ENCODE measurements at regions not wholly inside any gene's neighbourhood (a gene's known extent, or its start where the extent isn't known, plus 50 kb on each side); places are given as distances from the start of the nearest gene placed in this dataset.

DNA sequence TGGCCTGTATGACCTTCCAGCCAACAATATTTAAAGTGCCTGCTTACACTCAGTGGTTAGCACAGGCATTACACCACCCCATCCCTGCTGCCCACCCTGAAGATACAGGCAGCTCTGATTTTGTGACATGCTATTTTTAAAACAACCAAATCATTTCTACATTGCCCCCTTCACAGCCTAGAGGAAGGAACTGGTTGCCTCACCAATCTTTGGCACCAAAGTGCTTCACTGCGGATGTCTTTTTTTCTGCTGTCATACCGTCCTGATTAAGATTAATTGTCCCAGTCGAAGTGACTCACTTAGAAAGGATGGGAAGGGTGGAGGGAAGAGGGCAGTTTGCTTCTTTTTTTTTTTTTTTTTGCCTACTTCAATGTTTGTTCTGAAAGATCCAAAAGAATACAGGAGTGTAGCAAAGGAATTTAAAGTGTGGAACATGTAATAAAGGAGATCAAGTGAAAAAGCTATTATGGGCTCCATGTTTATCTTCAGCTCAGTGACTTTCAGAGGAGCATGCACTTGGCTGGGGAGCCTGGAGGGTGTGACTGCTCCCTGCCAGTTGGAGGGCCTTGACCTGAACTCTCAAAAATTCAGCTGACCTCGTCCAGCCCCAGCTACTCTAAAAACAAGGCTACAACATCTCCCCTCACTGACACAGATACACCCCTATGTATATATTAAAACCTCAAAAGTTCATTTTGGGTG is 501.1 kb upstream of the TNP1 start:
- H3K27ac ChIP-seq: no peak overlapping the region
- no peak for TF ChIP-seq ZFX (IDR thresholded peaks at IDR 0.05; ENCODE audit: borderline replicate concordance)
- TF ChIP-seq, protein P1, sequence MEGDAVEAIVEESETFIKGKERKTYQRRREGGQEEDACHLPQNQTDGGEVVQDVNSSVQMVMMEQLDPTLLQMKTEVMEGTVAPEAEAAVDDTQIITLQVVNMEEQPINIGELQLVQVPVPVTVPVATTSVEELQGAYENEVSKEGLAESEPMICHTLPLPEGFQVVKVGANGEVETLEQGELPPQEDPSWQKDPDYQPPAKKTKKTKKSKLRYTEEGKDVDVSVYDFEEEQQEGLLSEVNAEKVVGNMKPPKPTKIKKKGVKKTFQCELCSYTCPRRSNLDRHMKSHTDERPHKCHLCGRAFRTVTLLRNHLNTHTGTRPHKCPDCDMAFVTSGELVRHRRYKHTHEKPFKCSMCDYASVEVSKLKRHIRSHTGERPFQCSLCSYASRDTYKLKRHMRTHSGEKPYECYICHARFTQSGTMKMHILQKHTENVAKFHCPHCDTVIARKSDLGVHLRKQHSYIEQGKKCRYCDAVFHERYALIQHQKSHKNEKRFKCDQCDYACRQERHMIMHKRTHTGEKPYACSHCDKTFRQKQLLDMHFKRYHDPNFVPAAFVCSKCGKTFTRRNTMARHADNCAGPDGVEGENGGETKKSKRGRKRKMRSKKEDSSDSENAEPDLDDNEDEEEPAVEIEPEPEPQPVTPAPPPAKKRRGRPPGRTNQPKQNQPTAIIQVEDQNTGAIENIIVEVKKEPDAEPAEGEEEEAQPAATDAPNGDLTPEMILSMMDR (IDR thresholded peaks at IDR 0.05): no peak

DNA sequence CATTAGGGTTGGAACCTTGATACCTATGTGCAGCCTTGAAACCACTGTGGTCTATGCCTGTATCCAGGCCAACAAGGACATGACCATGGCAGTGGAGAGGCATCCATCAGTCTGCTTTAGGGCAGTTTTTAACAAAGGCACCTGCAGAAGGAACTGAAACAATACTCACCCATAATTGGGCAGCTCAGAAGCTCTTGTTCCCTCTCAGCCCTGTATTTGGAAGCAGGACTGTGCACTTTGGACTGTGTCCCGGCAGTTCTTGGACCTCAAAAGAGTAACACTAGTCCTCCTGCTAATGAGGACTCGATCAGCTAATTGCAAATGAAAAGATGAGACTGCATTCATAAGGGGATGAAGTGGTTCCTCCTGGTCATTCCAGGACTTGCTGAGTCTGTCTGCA is 500.2 kb upstream of the TNP1 start:
- TF ChIP-seq ZFX (IDR thresholded peaks at IDR 0.05; ENCODE audit: borderline replicate concordance): no peak
- TF ChIP-seq, protein P1 (IDR thresholded peaks at IDR 0.05): no peak
- no peak overlapping the region for H3K27ac ChIP-seq

DNA sequence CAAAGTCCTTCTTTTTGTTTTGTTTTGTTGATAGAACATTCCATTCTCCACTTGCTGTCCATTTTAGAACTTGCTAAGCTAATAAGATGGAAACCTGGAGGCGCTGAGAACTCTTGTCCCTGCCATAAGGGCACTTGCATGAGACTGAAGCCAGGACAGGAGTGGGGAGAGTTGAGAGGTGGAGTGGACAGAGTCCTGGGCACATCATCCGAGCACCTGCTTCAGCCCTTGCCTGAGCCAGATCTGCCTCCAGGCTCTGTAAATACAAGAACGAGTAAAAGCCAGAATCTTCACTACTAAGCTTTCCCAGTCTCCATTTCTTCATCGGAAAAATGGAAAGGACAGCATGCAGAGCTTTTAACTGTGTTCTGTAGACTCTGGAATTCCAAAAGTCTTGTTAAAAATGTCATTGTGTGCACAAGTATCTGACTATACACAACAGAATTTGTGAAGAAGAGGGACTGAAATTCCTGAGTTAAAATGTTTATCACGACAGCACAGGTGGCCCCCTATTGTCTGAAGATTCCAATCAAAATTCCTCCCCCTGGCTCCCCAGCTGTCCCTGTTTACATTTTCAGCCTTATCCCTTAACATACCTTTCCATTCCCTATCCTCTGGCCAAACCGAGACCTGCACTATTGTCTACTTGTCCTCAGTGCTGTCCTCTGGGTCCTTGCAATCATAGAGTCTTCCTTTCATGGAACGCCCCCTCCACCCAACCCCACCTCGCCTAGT is 498.2 kb upstream of the TNP1 start:
- TF ChIP-seq, protein P1 (IDR thresholded peaks at IDR 0.05): no peak
- no peak for TF ChIP-seq ZFX (IDR thresholded peaks at IDR 0.05; ENCODE audit: borderline replicate concordance)
- H3K27ac ChIP-seq: no peak overlapping the region

DNA sequence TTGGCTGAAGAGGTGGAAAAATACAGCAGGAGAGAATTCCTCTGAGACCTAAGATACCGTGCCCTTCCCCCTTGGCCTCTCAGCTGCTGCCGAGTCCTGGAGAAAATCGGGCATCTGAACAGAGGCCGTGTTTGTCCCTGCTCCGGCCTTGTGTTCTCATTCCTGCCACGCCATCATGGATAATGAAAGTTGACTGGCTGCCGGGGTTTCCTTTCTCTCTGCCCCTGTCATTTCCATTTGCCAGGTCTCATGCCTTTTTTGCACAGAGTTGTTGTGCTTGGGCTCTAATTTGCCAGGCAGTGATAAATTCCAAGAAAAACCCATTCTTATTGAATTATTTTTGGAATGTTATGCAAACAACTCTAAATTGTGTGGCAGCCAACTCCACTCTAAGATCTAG is 496.9 kb upstream of the TNP1 start:
- no peak overlapping the region for H3K27ac ChIP-seq
- TF ChIP-seq, protein P1 (IDR thresholded peaks at IDR 0.05): no peak
- no peak for TF ChIP-seq ZFX (IDR thresholded peaks at IDR 0.05; ENCODE audit: borderline replicate concordance)

DNA sequence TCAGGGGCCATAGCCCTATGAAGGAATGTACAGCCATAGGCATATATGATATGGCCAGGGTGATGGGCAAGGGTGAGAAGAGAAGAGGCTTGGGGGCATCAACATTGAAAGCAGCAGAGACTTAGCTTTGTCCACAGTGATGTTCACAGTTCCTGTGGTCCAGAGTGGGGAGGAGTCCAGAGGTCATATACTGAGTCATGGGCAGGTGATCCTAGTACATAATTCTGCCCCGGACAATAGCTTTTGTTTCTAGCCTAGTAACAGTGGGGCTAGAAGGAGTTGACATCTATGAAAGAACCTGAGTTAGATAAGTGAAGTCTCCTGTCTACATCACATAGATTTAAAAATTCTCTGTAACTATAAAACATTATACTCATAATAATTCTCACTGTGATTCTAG is 496.3 kb upstream of the TNP1 start:
- no peak overlapping the region for H3K27ac ChIP-seq
- TF ChIP-seq, protein P1 (IDR thresholded peaks at IDR 0.05): no peak
- no peak for TF ChIP-seq ZFX (IDR thresholded peaks at IDR 0.05; ENCODE audit: borderline replicate concordance)

DNA sequence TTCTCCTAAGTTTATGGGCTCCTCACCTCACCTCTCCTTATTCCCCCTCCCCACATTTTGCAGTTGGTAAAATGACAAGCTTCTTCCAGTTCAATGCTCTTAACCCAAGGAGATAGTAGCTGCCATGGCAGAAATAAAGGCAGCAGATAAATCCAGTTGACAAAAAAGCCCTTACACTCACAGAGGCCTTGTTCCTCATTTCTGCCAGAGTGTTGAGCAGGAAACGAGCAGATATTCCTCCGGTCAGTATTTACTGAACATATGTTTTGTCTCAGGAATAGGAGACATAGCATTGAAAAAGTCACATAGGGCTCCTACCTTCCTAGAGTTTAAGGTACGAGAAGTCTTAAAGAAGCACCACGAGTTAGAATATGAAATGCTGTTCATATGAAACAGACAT is 493.7 kb upstream of the TNP1 start:
- no peak overlapping the region for H3K27ac ChIP-seq
- TF ChIP-seq ZFX (IDR thresholded peaks at IDR 0.05; ENCODE audit: borderline replicate concordance): no peak
- TF ChIP-seq, protein P1 (IDR thresholded peaks at IDR 0.05): no peak

DNA sequence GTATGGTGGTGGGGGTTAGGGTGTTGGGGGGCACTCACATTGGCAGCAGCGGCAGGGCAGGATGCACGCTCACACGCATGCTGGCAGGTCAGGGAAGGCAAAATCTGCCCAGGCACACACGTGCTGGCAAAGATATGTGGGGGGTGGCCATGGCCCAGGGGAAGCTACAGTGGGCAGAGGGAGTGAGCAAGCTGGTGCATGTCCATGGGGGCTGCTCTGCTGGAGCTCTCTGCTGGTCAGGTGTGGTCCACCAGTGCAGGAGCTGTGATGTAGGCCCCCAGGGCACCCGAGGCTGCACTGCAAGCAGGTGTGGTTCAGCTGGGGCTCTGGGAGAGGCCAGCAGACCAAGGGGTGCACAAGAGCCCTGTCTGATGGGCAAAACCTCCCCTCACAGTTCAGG is 491.5 kb upstream of the TNP1 start:
- TF ChIP-seq, protein P1 (IDR thresholded peaks at IDR 0.05): no peak
- TF ChIP-seq ZFX (IDR thresholded peaks at IDR 0.05; ENCODE audit: borderline replicate concordance): no peak
- H3K27ac ChIP-seq: no peak overlapping the region
